A673 (cell line): ENCODE measurements at regions not wholly inside any gene's neighbourhood (a gene's known extent, or its start where the extent isn't known, plus 50 kb on each side); places are given as distances from the start of the nearest gene placed in this dataset.

Experiments
- BruUV-seq: library from RNA; stranded (reverse); fragments of 400-500 nt; replicated peaks from 2 replicates; lab custom pipeline; 2021; lab: Mats Ljungman, UMichigan
- CTCF ChIA-PET: fragments of 300-600 bp; sonication (Branson Sonifier 250); formaldehyde crosslinking; loops from one replicate; lab custom pipeline; 2022; ENCODE audit warnings: antibody characterized with exemption; lab: Charles Lee
- POLR2A ChIA-PET: fragments of 300-600 bp; sonication (Branson Sonifier 250); formaldehyde crosslinking; loops from one replicate; lab custom pipeline; 2022; ENCODE audit warnings: antibody characterized with exemption; ENCODE audit not compliant: low non-redundant PET; lab: Charles Lee
- DNase-seq: peaks from one replicate; pipeline ENCODE4 v3.0.0-alpha.2; 2015; ENCODE audit warnings: low spot score
- H3K27ac ChIP-seq: fragments of 200-600 bp; sonication (generic); 2 replicates; pipeline ENCODE4 v1.5.1; 2016; ENCODE audit warnings: mixed run types, low read depth, mild to moderate bottlenecking, mixed read lengths, antibody characterized with exemption, low read length; ENCODE audit not compliant: poor library complexity, severe bottlenecking
- H3K27me3 ChIP-seq: fragments of 200-600 bp; sonication (generic); replicated peaks from 2 replicates; pipeline ENCODE4 v1.6.1; 2017; ENCODE audit warnings: mixed run types, low read depth, mild to moderate bottlenecking, mixed read lengths, antibody characterized with exemption, low read length; ENCODE audit not compliant: insufficient read depth, poor library complexity
- H3K36me3 ChIP-seq: fragments of 200-600 bp; sonication (generic); 2 replicates; pipeline ENCODE4 v1.6.1; 2016; ENCODE audit warnings: mixed run types, mild to moderate bottlenecking, mixed read lengths, antibody characterized with exemption, low read length; ENCODE audit not compliant: insufficient read depth, poor library complexity, severe bottlenecking
- H3K4me1 ChIP-seq: fragments of 200-600 bp; sonication (generic); 2 replicates; pipeline ENCODE4 v1.6.1; 2017; ENCODE audit warnings: mixed run types, mild to moderate bottlenecking, mixed read lengths, antibody characterized with exemption, low read length; ENCODE audit not compliant: insufficient read depth, poor library complexity, severe bottlenecking
- H3K4me3 ChIP-seq: fragments of 200-600 bp; sonication (generic); 2 replicates; pipeline ENCODE4 v1.5.1; 2016; ENCODE audit warnings: low read depth, mixed run types, mild to moderate bottlenecking, mixed read lengths, low read length; ENCODE audit not compliant: poor library complexity, severe bottlenecking
- H3K9me3 ChIP-seq: fragments of 200-600 bp; sonication (generic); 2 replicates; pipeline ENCODE4 v1.6.1; 2016; ENCODE audit warnings: mixed run types, low read depth, mild to moderate bottlenecking, mixed read lengths, antibody characterized with exemption, low read length; ENCODE audit not compliant: poor library complexity, severe bottlenecking
- EZH2 ChIP-seq: fragments of 200-600 bp; sonication (generic); IDR thresholded peaks from 2 replicates; pipeline ENCODE4 v1.6.1; 2017; ENCODE audit warnings: borderline replicate concordance, low read depth, mild to moderate bottlenecking, mixed read lengths, antibody characterized with exemption, low read length; ENCODE audit not compliant: poor library complexity, severe bottlenecking
- intact Hi-C: fragments of 100-400 bp; cut with micrococcal nuclease; formaldehyde crosslinking; loops from one replicate; pipeline ENCODE4 v1.10.0; 2022; ENCODE audit not compliant: unreplicated experiment
- TF ChIP-seq, protein P1 (sequence below): fragments of 300-800, 200-600 bp; sonication (generic); conservative IDR thresholded peaks from 2 replicates; pipeline ENCODE4 v1.5.1; 2017; ENCODE audit warnings: low read depth, mild to moderate bottlenecking, antibody characterized with exemption, low read length, moderate library complexity, mixed read lengths

DNA sequence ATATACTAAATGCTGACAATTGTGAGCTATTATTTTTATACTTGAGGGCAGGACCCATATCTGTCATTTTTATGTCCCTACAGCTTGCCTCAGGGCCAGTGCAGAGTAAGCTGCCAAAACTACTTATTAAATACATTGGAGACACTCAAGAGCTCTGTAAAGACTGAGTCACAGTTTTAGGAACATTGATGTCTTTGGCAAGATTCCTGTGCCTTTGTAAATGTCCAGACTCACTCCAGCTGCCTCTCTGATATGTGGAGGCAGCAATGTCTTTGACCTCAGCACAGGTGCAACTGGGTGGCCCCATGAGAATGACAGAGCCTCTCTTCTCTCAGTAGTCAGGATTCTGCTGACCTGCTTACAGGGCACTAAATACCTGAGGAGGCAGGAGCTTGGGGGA lies 363.2 kb downstream of the OSTF1 start:
- BruUV-seq = no TSS peak
- DNase-seq = peak; percentile 4
- ChIA-PET POLR2A (no interaction called here), CTCF (no interaction called here)
- TF ChIP-seq, protein P1, sequence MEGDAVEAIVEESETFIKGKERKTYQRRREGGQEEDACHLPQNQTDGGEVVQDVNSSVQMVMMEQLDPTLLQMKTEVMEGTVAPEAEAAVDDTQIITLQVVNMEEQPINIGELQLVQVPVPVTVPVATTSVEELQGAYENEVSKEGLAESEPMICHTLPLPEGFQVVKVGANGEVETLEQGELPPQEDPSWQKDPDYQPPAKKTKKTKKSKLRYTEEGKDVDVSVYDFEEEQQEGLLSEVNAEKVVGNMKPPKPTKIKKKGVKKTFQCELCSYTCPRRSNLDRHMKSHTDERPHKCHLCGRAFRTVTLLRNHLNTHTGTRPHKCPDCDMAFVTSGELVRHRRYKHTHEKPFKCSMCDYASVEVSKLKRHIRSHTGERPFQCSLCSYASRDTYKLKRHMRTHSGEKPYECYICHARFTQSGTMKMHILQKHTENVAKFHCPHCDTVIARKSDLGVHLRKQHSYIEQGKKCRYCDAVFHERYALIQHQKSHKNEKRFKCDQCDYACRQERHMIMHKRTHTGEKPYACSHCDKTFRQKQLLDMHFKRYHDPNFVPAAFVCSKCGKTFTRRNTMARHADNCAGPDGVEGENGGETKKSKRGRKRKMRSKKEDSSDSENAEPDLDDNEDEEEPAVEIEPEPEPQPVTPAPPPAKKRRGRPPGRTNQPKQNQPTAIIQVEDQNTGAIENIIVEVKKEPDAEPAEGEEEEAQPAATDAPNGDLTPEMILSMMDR = no peak
- TF ChIP-seq EZH2 = no peak
- Histone ChIP-seq H3K9me3 (no peaks in the 10 kb centered on the region), H3K4me1 (peaks cover 4% of the 10 kb centered on the region), H3K36me3 (no peaks in the 10 kb centered on the region), H3K4me3 (no peak overlapping the region), H3K27ac (no peak overlapping the region), H3K27me3 (no peaks in the 10 kb centered on the region)
- intact Hi-C loops = no loop called here

DNA sequence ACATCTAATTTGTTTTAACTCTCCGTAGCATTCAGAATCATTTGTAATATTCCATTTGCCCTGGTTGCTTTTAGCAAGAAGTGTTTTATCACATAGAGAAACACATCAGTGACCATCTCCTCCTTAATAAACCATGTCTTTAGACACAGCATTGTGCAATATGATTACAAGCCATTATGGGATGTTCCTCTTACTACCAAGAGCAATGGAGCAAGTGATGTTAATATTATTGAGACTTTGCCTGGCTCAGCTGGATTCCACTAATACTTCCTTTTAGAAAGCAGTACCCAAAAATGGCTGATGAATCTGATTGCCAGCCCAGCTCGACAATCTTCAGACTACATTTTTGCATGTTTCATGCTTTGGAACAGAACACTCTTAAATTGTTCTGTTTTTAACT lies 364.2 kb downstream of the OSTF1 start:
- peak; percentile 55 for DNase-seq
- no peaks in the 10 kb centered on the region for H3K9me3 ChIP-seq
- H3K36me3 ChIP-seq = no peaks in the 10 kb centered on the region
- H3K4me3 ChIP-seq = no peak overlapping the region
- BruUV-seq = no TSS peak
- POLR2A ChIA-PET = no interaction called here
- no peaks in the 10 kb centered on the region for H3K27me3 ChIP-seq
- CTCF ChIA-PET = no interaction called here
- H3K4me1 ChIP-seq = peaks cover 4% of the 10 kb centered on the region
- H3K27ac ChIP-seq = no peak overlapping the region
- no peak for TF ChIP-seq EZH2
- TF ChIP-seq, protein P1 = no peak
- intact Hi-C loops = no loop called here

DNA sequence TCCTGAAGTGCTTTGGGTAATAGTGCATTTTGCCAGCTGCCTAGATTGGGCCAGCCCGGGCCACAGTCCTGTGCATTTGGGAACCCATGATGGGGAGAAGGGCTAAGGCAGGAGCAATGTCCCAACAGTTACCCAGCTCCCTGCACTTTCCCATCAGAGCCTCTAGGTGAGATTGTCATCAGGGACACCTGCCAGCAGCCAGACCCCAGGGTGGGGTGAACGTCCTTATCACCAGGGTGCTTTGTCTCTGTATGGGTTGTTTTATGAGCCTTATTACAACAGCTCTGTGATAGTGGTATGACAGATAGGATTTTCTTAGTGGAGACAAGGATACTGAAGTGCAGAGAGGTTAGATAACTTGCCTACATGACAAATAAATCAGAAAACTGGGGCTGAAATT lies 365.7 kb downstream of the OSTF1 start:
- Histone ChIP-seq H3K4me3 (no peak overlapping the region), H3K36me3 (no peaks in the 10 kb centered on the region), H3K4me1 (peaks cover 4% of the 10 kb centered on the region), H3K27ac (no peak overlapping the region), H3K9me3 (no peaks in the 10 kb centered on the region), H3K27me3 (no peaks in the 10 kb centered on the region)
- intact Hi-C loops = no loop called here
- ChIA-PET CTCF (no interaction called here), POLR2A (no interaction called here)
- no peak for TF ChIP-seq EZH2
- no peak for DNase-seq
- BruUV-seq = no TSS peak

DNA sequence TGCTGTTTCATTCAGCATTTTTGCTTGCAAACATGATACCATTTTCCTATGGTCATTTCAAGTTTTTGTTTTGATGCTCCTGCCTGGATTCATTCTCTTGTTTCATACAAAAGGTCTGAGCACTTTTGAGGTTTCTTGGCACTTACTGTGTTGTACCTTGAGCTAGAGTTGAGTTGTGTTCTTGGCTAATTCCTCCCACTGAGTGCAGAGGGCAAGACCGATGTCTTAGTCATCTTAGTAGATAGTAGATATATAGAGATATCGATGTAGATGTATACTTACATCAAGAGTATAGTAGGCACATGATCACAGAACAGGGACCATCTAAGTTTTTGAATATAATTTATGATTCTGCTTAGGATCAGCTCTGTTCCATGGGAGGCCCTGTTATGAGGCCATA lies 366.6 kb downstream of the OSTF1 start:
- no TSS peak for BruUV-seq
- intact Hi-C loops = no loop called here
- Histone ChIP-seq H3K4me1 (peaks cover 4% of the 10 kb centered on the region), H3K4me3 (no peak overlapping the region), H3K27me3 (no peaks in the 10 kb centered on the region), H3K9me3 (no peaks in the 10 kb centered on the region), H3K36me3 (no peaks in the 10 kb centered on the region), H3K27ac (no peak overlapping the region)
- ChIA-PET CTCF (interaction anchor here (0.5 kb wide), 1 partner anchor 394 kb away, joined by 4 read pairs; no protein-coding TSS in a partner anchor), POLR2A (interaction anchor here (0.7 kb wide), 1 partner anchor 70 kb away, joined by 3 read pairs; no protein-coding TSS in a partner anchor)
- TF ChIP-seq, protein P1 = no peak
- TF ChIP-seq EZH2 = no peak
- no peak for DNase-seq
